ENCODE measurements at regions not wholly inside any gene's neighbourhood (a gene's known extent, or its start where the extent isn't known, plus 50 kb on each side); places are given as distances from the start of the nearest gene placed in this dataset.

GRCh38 chrX:25754399-25754798 lies 383.7 kb upstream of the MAGEB18 start:
- TF ChIP-seq CTCF (conservative IDR thresholded peaks at IDR 0.05; ENCODE audit: low read depth, low read length) (no peak), EZH2 (IDR thresholded peaks at IDR 0.05; ENCODE audit: borderline replicate concordance, low read depth, low read length, poor library complexity, severe bottlenecking) (no peak)
